GM12872 (cell line): ENCODE measurements at regions not wholly inside any gene's neighbourhood (a gene's known extent, or its start where the extent isn't known, plus 50 kb on each side); places are given as distances from the start of the nearest gene placed in this dataset.

Experiments used
- CTCF ChIP-seq: IDR thresholded peaks from 3 replicates; pipeline ENCODE4 v1.5.1; 2011; ENCODE audit warnings: low read depth, mild to moderate bottlenecking, low read length, moderate library complexity; ENCODE audit not compliant: insufficient read depth

- no peak for TF ChIP-seq CTCF
These were observed 285.7 kb upstream of the SEL1L start for GRCh38 chr14:81819344-81819743.

DNA sequence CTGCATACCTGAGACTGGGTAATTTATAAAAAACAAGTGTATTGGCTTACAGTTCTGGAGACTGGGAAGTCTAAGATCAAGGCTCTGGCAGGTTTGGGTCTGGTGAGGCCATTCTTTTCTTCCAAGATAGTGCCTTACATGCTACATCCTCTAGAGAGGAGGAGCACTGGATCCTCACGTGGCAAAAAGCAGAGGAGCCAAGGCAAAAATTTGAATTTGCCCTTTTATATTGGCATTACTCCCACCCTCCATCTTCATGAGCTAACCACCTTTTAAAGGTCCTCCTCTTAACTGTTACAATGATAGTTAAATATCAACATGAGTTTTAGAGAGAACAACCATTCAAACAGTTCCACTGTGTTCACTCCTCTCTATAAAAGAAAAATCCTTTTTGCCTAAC lies 286.3 kb upstream of the SEL1L start:
- TF ChIP-seq CTCF: no peak

GRCh38 chr14:81826081-81826480 lies 292.4 kb upstream of the SEL1L start:
- TF ChIP-seq CTCF: no peak

- no peak for TF ChIP-seq CTCF
These were observed 295.8 kb upstream of the SEL1L start for GRCh38 chr14:81829447-81829846.

GRCh38 chr14:81831128-81831820 lies 297.6 kb upstream of the SEL1L start:
- TF ChIP-seq CTCF: no peak

DNA sequence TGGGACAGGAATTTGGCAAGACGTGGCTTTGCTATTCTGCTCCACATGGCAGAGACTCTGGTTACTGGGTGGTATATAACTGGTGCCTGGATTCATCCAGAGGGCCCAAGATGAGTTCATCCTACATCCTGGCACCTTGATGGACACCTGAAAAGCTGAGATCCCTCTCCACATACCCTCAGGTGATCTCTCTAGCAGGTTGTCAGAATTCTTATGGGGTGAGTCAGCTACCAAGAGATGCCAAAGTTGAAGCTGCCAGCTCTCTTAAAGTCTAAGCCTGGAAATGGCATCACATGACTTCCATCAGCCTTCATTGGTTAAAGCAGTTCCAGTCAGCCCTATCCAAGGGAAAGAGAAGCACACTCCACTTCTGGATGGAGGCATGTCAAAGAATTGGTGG lies 300.7 kb upstream of the SEL1L start:
- TF ChIP-seq CTCF: no peak

GRCh38 chr14:81837304-81837703 lies 303.7 kb upstream of the SEL1L start:
- TF ChIP-seq CTCF: no peak
